ENCODE measurements at regions not wholly inside any gene's neighbourhood (a gene's known extent, or its start where the extent isn't known, plus 50 kb on each side); places are given as distances from the start of the nearest gene placed in this dataset.
"Not testable (repeated sequence)": the region's sequence is repeated elsewhere in the genome, so short reads cannot be mapped to it uniquely, and the experiment has no call there.

- H3K36me3 Mint-ChIP-seq (ENCODE audit: low read depth), result peaks cover 34% of the 10 kb centered on the region
- H3K27ac Mint-ChIP-seq, result no peak overlapping the region
- no peak overlapping the region for H3K4me3 Mint-ChIP-seq
- peaks cover 6% of the 10 kb centered on the region for H3K9me3 Mint-ChIP-seq
- intact Hi-C loops (cut with micrococcal nuclease), result no loop called here
- no peaks in the 10 kb centered on the region for H3K27me3 Mint-ChIP-seq
- H3K4me1 Mint-ChIP-seq (ENCODE audit: low read depth), result no peaks in the 10 kb centered on the region
Measured at GRCh38 chrX:73992019-73992418, 139.5 kb upstream of the XIST start.

GRCh38 chrX:73987166-73987565 is 134.7 kb upstream of the XIST start:
- Mint-ChIP-seq H3K27me3 (no peaks in the 10 kb centered on the region), H3K9me3 (no peaks in the 10 kb centered on the region), H3K36me3 (ENCODE audit: low read depth) (peaks cover 36% of the 10 kb centered on the region), H3K27ac (no peak overlapping the region), H3K4me1 (ENCODE audit: low read depth) (no peaks in the 10 kb centered on the region), H3K4me3 (no peak overlapping the region)
- intact Hi-C loops (cut with micrococcal nuclease), result no loop called here

- Mint-ChIP-seq H3K27me3 (no peaks in the 10 kb centered on the region), H3K4me1 (ENCODE audit: low read depth) (no peaks in the 10 kb centered on the region), H3K36me3 (ENCODE audit: low read depth) (peaks cover 12% of the 10 kb centered on the region), H3K27ac (no peak overlapping the region), H3K4me3 (no peak overlapping the region), H3K9me3 (no peaks in the 10 kb centered on the region)
- intact Hi-C loops (cut with micrococcal nuclease), result no loop called here
Measured at GRCh38 chrX:73979551-73980131, 127.1 kb upstream of the XIST start.

DNA sequence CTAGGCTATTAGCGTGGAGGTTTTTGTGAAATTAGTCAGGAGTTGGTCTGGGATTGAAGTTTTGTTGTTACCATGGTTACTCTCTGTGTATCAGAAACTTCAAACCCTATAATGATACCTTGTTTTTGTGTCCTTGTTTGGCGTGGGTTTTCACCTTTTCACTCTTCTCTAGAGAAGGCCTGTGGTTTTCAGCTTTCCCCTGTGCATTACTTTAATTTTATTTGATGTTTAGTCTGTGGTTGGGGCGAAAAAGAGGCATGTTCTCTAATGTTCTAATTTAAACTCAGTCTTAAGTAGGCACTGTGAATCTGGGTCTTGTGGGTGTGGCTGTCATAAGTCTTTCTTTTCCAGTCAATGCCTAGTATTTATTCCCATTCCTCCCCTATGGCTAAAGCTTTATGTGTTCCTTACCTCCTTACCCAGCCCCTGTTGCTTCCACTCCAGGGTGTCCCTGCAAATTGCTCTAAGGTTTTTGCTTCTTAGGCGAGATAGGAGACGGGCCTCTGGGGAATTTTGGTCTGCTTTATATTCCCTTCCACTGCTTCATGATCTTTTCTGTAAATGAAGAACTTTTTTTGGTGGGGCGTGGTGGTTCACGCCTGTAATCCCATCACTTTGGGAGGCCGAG is 125.1 kb upstream of the XIST start:
- no peak overlapping the region for H3K27ac Mint-ChIP-seq
- H3K4me1 Mint-ChIP-seq (ENCODE audit: low read depth), result no peaks in the 10 kb centered on the region
- peaks cover 16% of the 10 kb centered on the region for H3K36me3 Mint-ChIP-seq (ENCODE audit: low read depth)
- no peak overlapping the region for H3K4me3 Mint-ChIP-seq
- intact Hi-C loops (cut with micrococcal nuclease), result no loop called here
- H3K9me3 Mint-ChIP-seq, result no peaks in the 10 kb centered on the region
- no peaks in the 10 kb centered on the region for H3K27me3 Mint-ChIP-seq

DNA sequence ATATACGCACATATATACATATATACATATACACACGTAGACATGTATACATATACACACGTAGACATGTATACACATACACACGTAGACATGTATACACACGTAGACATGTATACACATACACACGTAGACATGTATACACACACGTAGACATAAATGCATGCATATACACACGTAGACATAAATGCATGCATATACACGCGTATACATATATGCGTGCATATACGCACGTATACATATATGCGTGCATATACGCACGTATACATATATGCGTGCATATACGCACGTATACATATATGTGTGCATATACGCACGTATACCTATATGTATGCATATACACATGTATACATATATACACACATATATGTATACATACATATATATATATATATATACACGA is 114.9 kb upstream of the XIST start:
- H3K9me3 Mint-ChIP-seq; intact Hi-C loops (cut with micrococcal nuclease); H3K4me1 Mint-ChIP-seq (ENCODE audit: low read depth); H3K4me3 Mint-ChIP-seq; H3K27ac Mint-ChIP-seq; H3K27me3 Mint-ChIP-seq: not testable (repeated sequence)
- peaks cover 44% of the 10 kb centered on the region for H3K36me3 Mint-ChIP-seq (ENCODE audit: low read depth)

DNA sequence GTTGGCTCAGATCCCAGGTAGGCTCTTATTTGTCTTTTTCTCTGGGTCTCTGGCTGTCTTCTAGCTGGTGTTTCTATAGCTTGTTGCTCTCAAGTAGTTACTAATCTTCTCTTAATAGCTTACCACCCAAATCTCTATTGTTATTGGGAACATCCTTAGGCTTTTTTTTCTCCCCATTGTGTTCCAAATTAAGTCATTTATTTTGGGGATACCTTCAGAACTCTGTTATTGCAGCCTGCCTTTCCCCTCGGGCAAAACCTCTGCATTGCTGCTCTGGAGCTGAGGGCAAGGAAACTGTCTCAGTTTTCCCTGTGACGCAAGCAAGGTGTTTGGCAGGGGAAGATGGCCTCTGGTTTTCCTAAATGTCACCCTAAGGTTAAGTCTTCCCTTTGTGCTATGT is 113.3 kb upstream of the XIST start:
- Mint-ChIP-seq H3K4me3 (no peak overlapping the region), H3K9me3 (no peaks in the 10 kb centered on the region), H3K4me1 (ENCODE audit: low read depth) (peaks cover 3% of the 10 kb centered on the region), H3K27ac (no peak overlapping the region), H3K27me3 (no peaks in the 10 kb centered on the region), H3K36me3 (ENCODE audit: low read depth) (peaks cover 53% of the 10 kb centered on the region)
- intact Hi-C loops (cut with micrococcal nuclease), result no loop called here

GRCh38 chrX:73964579-73964978 is 112.1 kb upstream of the XIST start:
- Mint-ChIP-seq H3K4me1 (ENCODE audit: low read depth) (peaks cover 10% of the 10 kb centered on the region), H3K36me3 (ENCODE audit: low read depth) (peaks cover 42% of the 10 kb centered on the region), H3K4me3 (no peak overlapping the region), H3K27me3 (no peaks in the 10 kb centered on the region), H3K27ac (no peak overlapping the region), H3K9me3 (no peaks in the 10 kb centered on the region)
- intact Hi-C loops (cut with micrococcal nuclease), result no loop called here

DNA sequence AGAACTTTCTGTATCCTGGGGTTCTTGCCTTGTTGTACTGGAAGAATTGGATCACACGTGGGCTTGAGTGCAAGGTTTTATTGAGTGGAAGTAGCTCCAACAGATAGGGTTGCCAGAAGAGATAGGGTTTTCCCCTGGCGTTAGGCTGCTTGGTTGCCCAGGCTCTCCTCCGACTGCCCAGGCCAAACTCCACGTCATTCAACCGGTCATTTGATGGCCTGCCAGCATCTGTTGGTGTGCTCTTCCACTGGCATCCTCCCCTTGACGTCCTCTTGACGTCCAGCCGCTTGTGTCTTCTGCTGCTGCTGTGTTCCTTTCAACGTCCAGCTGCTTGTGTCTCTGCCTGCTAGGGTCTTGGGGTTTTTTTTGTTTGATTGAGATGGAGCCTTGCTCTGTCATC is 111.2 kb upstream of the XIST start:
- Mint-ChIP-seq H3K36me3 (ENCODE audit: low read depth) (peaks cover 39% of the 10 kb centered on the region), H3K27me3 (no peaks in the 10 kb centered on the region), H3K27ac (no peak overlapping the region), H3K4me1 (ENCODE audit: low read depth) (peaks cover 10% of the 10 kb centered on the region), H3K9me3 (no peaks in the 10 kb centered on the region), H3K4me3 (no peak overlapping the region)
- intact Hi-C loops (cut with micrococcal nuclease), result no loop called here

DNA sequence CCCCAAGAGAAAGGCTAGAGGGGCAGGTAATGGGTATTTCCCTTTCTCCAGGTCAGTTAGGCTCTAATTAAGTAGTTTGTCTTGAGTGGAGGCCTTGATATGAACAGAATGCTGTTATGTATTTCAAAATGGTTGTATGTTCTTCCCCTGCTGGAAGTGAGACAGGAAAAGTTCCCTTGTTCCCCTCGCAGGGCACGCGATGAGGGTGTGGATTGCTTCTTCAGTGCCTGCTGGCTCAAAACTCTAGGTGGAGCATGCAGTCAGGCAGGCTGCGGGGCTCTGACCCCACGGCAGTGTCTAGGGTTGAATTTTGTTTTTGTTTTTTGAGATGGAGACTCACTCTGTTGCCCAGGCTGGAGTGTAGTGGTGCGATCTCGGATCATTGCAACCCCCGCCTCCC is 110.4 kb upstream of the XIST start:
- Mint-ChIP-seq H3K9me3 (no peaks in the 10 kb centered on the region), H3K36me3 (ENCODE audit: low read depth) (peaks cover 39% of the 10 kb centered on the region), H3K27me3 (no peaks in the 10 kb centered on the region), H3K27ac (no peak overlapping the region), H3K4me3 (no peak overlapping the region), H3K4me1 (ENCODE audit: low read depth) (peaks cover 10% of the 10 kb centered on the region)
- intact Hi-C loops (cut with micrococcal nuclease), result no loop called here

- H3K27ac Mint-ChIP-seq; H3K9me3 Mint-ChIP-seq; H3K27me3 Mint-ChIP-seq; H3K4me3 Mint-ChIP-seq; intact Hi-C loops (cut with micrococcal nuclease): not testable (repeated sequence)
- Mint-ChIP-seq H3K36me3 (ENCODE audit: low read depth) (peaks cover 39% of the 10 kb centered on the region), H3K4me1 (ENCODE audit: low read depth) (peaks cover 10% of the 10 kb centered on the region)
Measured at GRCh38 chrX:73961867-73962266, 109.4 kb upstream of the XIST start.

- Mint-ChIP-seq H3K4me1 (ENCODE audit: low read depth) (peaks cover 5% of the 10 kb centered on the region), H3K9me3 (no peaks in the 10 kb centered on the region), H3K36me3 (ENCODE audit: low read depth) (peaks cover 18% of the 10 kb centered on the region), H3K4me3 (peak overlapping the region; percentile 82), H3K27me3 (no peaks in the 10 kb centered on the region), H3K27ac (peak overlapping the region; percentile 84)
- intact Hi-C loops (cut with micrococcal nuclease), result loop anchor here (10.0 kb wide), 1 partner anchor 670 kb away; the partner anchor contains the start of gene RLIM
Measured at GRCh38 chrX:73944563-73944908, 92.0 kb upstream of the XIST start.

DNA sequence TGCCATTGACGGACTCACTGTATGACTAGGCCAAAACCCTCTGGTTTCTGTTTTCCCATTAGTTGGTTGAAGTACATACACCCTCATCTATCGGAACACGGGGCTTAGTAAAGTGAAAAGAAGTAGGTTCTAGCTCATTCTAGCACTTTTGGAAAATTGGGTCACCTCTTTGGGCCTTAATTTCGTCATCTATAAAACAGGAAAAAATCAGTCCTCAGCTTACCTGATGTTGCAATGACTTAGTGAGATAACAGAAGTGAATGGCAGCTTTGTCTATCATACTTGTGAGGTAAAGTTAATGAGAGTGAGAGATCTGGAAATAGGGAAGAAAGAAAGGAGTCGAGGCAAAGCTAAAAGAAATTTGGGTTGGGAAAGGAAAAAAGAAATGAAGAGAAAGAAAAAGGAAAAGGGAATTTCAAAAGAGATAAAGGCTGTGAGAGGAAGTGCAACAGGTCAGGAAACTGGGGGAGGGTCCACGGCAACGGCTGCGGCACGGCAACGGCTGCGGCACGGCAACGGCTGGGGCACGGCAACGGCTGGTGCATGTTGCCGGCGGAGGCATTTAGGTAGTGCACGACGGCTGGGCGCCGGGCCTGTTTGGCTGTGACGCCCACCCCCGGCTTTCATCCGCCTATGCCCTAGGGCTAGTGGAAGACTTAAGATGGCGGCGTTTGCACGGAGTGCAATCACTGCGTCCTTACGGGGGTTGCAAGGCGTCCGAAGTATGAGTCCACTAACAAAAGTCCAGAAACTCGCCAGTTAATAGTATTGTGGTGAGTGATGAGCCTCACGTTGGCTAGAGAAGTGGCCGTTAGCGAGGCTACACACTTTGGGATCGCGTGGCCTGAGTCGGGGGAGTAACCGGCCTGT is 91.4 kb upstream of the XIST start:
- intact Hi-C loops (cut with micrococcal nuclease), result loop anchor here (10.0 kb wide), 1 partner anchor 671 kb away; the partner anchor contains the start of gene RLIM
- no peaks in the 10 kb centered on the region for H3K27me3 Mint-ChIP-seq
- peak overlapping the region; percentile 84 for H3K27ac Mint-ChIP-seq
- peaks cover 12% of the 10 kb centered on the region for H3K36me3 Mint-ChIP-seq (ENCODE audit: low read depth)
- peak overlapping the region; percentile 82 for H3K4me3 Mint-ChIP-seq
- H3K4me1 Mint-ChIP-seq (ENCODE audit: low read depth), result peaks cover 5% of the 10 kb centered on the region
- no peaks in the 10 kb centered on the region for H3K9me3 Mint-ChIP-seq

GRCh38 chrX:73940893-73941470 is 88.5 kb upstream of the XIST start:
- Mint-ChIP-seq H3K4me1 (ENCODE audit: low read depth) (peaks cover 5% of the 10 kb centered on the region), H3K27ac (no peak overlapping the region), H3K9me3 (no peaks in the 10 kb centered on the region), H3K4me3 (no peak overlapping the region), H3K36me3 (ENCODE audit: low read depth) (no peaks in the 10 kb centered on the region), H3K27me3 (no peaks in the 10 kb centered on the region)
- intact Hi-C loops (cut with micrococcal nuclease), result loop anchor here (10.0 kb wide), 1 partner anchor 674 kb away; the partner anchor contains the start of gene RLIM

- H3K36me3 Mint-ChIP-seq (ENCODE audit: low read depth); H3K4me1 Mint-ChIP-seq (ENCODE audit: low read depth); intact Hi-C loops (cut with micrococcal nuclease); H3K27ac Mint-ChIP-seq; H3K9me3 Mint-ChIP-seq; H3K27me3 Mint-ChIP-seq: not testable (repeated sequence)
- H3K4me3 Mint-ChIP-seq, result peak overlapping the region; percentile 4
Measured at GRCh38 chrX:73937843-73938242, 85.3 kb upstream of the XIST start.
